ENCODE measurements at regions not wholly inside any gene's neighbourhood (a gene's known extent, or its start where the extent isn't known, plus 50 kb on each side); places are given as distances from the start of the nearest gene placed in this dataset.
"Not testable (repeated sequence)": the region's sequence is repeated elsewhere in the genome, so short reads cannot be mapped to it uniquely, and the experiment has no call there.

DNA sequence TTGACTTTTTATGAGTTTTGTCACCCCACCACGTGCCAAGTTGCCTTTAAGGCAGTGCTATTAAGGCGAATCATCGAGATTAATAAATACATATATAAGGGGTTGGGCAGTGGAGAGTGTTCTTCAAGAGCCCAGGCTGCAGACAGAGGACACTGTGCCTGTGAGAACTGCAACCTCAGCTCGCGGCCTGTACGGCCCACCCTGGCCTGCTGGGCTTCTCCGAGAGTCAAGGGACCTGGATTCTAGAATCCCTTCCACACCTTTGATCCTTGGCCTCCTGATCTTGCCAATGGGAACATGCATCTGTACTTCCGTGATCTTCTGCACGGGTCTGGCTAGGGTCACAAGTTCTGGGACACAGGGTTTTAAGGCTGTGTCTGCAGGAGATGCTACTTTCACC is 54.5 kb downstream of the IRX5 start:
- DNase-seq (ENCODE audit: low read depth), result no peak

DNA sequence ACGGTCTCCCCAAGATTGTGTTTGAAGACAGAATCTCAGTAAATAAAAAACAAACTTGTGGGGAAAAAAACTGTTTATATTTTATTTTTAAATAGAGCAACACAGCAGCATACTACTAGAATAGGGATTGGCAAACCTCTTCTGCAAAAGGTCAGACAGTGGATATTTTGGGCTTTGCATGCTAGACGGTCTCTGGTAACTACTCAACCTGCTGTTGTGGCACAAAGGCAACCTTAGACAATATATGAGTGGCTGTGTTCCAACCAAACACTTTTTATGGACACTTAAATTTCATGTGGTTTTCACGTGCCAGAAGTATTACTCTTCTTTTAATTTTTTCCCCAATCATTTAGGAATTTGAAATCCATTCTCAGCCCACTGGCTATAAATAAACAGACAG is 55.0 kb downstream of the IRX5 start:
- DNase-seq (ENCODE audit: low read depth), result no peak

DNA sequence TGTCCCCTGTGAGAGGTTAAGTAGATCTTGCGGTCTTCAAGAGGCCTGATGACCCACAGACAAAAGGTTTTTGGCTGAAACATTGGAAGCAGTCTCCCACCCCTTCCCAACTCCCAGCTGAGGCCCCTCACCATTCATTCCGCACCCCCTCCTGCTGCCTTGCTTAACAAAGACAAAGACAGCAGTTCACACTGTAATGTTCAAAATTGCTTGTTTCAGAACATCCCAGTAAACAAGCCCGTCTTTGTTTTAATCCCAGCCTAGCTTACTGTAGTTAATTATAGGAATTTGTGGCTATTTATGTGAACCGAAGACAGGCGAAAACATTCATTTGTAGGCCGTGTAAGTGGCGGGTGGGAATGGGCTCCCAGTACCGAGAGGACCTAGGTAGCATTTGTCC is 55.7 kb downstream of the IRX5 start:
- DNase-seq (ENCODE audit: low read depth), result no peak

DNA sequence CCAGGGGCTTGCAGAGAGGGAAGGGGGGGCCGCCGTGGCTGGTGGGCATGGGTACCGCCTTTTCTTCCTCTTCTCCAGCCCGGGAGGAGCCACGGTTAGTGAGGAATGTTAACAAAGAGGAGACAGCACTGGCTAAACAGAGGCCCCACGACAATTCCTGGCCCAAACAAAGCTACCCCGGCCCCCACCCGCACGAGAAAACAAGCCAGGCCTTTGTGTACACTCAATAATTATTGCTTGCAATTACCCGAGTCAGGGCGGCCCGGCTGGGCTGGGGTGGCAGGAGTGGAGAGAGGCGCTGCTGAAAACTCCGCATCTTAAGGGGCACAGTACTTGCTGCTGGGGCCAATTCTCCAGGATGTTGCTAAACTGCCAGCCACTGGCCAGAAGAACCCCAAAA is 56.4 kb downstream of the IRX5 start:
- DNase-seq (ENCODE audit: low read depth), result no peak

DNA sequence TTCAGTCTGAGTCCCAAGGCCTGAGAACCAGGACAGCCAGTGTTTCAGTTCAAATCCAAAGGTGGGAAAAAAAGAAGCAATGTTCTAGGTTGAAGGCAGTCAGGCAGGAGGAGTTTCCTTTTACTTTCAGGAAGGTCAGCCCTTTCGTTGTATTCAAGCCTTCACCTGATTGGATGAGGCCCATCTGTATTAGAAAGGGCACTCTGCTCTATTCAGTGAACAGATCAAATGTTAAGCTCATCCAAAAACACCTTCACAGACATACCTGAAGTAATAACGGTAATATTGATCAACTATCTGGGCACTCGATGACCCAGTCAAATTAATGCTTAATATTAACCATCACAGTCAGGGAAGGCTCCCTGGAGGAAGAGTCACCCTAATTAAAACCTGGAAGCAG is 60.9 kb downstream of the IRX5 start:
- DNase-seq (ENCODE audit: low read depth), result no peak

DNA sequence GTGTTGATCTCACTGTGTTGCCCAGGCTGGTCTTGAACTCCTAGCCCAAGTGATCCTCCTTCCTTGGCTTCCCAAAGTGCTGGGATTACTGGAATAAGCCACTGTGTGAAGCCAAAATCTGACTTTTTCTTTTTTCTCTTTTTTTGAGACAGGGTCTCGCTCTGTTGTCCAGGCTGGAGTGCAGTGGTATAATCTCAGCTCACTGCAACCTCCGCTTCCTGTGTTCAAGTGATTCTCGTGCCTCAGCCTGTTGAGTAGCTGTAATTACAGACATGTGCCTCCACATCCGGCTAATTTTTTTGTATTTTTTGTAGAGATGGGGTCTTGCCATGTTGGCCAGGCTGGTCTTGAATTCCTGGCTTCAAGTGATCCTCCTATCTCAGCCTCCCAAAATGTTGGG is 61.3 kb downstream of the IRX5 start:
- DNase-seq (ENCODE audit: low read depth), result not testable (repeated sequence)

DNA sequence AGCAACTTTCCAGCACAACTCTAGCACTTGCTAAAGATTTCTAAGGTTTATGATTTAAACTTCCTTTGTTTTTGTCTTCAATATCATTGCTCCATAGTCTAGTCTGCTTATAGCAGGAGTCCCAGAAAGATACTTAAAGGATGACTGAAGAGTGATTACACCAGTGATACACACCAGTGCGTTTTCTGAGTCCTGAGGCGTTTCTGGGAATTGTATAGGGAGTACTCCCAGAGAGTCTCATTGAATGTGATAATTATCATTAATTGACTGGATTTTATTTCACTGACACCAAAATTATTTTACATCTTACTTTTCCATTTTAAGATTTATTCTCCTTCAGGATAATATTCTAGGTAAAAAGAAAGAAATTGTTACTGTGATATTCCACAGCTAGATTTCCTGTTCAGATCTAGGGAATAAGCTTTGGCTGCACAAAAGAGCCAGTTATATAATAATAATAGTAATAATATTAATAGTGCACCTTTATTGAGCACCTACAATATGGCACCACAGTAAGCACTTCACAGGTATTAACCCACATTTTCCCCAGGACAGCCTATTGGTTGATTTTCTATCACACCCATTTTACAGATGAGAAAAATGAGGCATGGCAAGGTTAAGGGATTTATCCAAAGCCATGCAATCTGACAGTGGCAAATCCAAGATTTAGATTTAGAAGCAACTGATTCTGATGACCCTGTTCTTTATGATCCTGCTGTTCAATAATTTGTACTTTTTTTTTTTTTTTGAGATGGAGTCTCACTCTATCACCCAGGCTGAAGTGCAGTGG is 62.6 kb downstream of the IRX5 start:
- DNase-seq (ENCODE audit: low read depth), result no peak

DNA sequence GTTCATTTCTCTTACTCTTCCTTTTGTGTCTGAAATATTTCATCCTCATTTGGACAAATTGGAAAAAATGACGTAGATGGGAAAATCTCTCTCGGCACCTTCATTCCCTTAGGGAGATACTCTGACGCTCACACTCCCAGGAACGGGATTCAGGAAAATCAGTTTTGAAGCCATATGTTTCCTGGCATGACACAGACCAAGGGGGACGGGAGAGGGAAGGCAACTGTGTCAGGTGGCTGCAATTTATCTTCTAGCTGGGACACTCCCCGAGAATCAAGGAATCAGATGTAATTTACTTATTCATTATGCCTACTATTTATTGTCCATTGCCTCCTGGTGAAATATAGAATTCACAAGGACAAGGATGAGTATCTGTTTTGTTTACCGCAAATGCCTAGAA is 65.5 kb downstream of the IRX5 start:
- no peak for DNase-seq (ENCODE audit: low read depth)

DNA sequence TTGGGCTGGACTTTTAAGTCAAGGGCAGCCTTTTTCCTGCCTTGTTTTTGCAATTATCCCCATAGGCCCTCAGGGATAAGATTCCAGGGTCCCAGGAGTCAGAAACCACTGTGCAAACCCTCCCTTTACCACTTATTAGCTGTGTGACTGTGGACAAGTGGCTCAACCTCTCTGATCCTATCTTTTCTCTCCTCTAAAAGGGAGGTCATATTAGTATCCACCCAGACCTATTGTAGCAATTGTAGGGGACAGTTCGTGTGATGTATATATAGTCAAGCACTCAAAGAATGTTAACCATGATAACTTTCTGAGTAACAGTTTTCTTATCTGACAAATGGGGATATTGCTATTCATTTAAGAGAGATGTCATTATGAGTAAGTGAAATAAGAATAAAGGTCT is 68.2 kb downstream of the IRX5 start:
- DNase-seq (ENCODE audit: low read depth), result no peak

DNA sequence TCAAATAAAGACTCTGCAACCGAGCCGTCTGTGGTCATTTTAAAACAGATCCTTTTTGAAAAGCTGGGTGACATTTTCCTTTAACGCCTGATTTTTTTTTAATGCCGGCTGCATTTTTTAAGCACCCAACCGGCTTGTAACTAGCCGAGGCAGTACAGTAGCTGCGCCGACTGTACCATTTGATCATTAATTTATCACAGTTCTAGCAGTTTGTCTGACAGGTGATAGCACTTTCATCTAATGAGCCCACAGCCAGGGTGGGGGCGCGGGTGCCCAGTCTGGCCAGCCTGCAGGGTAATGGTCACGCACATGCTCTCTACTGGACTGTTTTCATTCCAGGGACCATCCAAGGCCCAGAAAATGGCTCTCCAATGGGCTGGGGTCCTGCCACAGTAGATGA is 68.8 kb downstream of the IRX5 start:
- no peak for DNase-seq (ENCODE audit: low read depth)

DNA sequence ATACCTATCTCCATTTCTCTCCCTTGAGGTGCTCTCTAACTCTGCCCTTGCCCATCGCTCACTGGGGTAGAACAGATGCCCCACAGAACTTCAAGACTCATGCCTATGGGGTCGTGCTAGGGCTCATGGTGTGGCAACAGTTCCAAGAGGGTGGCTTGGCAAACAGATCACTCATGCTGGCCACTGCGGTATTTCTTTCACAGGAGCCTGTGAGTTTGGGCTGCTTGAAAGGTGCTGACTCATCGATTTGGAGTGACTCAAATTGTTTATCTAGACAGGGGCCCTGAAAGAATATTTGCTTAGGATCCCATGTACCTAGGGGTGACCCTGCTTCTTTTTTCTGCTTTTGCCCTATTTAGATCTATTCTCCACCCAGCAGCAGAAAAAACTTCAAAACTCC is 69.9 kb downstream of the IRX5 start:
- peak; percentile 31 for DNase-seq (ENCODE audit: low read depth)

DNA sequence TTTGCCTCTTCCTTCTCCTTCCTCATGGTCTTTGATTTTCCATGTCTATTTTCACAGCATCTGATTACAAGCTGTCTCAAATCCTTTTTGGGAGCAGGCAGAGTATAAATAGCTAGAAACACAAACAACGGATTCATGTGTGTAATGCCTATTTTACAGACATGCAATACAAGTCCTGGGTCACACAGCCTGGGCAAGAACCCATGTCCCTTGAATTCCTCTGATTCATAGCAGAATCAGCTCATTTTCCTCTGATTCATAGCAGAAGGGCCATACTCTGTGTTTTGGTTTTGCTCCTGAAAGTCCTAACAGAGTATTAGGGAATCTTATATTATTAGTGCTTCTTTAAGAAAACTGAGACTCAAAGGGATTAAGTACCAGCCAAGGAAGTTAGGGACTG is 71.3 kb downstream of the IRX5 start:
- DNase-seq (ENCODE audit: low read depth), result no peak

DNA sequence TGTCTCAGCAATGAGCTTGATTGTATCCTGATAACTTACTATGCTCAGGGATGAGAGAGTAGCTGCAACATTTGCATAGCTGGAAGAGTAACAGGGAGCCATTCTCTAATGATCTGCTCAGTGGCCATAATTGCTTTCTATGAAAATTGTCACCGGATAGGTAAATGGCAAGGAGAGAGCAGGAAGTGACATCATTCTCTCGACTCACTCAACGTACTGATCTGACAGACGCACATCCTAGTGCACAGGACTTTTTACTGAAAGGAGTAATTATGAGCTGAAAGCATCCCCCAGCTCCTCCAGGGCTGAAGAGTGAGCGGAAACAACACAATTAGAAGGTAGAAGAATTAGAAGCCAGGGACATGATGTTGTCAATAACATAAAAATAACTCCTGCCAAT is 71.8 kb downstream of the IRX5 start:
- no peak for DNase-seq (ENCODE audit: low read depth)

DNA sequence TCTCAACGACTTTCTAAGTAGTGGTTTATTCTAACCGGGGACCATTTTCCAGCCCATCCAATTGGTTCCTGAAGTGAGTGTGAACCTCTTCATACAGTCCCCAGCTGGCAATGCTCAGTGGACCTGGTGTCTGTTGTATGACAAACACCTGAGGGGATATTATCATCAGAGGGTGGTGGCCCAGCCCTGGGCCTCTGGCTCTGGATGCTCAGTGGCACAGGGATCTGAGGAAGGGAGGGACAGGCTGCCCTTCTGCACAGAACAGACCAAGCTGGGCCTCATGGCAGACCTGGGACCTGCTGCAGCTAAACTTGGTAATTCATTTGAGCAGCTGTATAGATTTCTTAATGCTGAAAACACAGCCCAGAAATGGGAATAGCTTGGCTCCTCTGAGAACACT is 72.6 kb downstream of the IRX5 start:
- DNase-seq (ENCODE audit: low read depth), result no peak

DNA sequence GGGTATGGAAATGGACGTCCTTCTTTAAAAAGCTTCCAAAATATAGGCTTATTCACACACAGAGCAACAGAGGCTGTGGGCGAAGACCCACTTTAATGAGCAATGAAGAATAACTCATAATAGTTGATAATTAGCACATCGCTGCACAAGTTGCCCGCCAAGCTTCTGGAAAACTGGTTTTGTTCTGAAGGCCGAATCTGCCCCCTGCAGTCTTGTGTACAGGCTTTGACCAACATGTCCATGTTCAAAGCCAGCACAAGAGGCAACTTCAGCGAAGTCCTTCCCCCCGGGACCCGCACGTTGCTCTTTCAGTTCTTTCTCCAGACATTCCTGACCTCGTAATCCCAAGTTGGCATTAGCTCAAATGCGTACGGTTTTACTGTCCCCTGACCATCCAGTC is 73.3 kb downstream of the IRX5 start:
- no peak for DNase-seq (ENCODE audit: low read depth)

DNA sequence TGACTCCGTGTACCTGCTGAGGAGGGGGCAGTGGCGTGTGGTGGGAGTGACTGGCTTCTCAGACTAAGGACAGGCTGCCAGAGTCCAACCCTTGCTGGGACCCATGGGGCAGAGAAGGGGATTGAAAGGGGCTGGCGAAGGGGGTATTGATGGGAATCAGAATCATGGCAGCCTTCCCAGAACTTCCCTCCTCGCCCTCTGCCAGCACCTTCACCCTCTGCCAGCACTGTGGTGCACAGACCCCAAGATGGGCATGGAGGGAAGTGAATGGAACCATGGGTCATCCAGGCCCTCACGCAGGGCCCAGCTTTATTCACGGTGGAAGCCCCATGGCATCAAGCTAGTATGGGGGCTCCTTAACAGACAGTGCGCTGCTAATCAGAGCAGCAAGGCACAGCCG is 76.8 kb downstream of the IRX5 start:
- no peak for DNase-seq (ENCODE audit: low read depth)

DNA sequence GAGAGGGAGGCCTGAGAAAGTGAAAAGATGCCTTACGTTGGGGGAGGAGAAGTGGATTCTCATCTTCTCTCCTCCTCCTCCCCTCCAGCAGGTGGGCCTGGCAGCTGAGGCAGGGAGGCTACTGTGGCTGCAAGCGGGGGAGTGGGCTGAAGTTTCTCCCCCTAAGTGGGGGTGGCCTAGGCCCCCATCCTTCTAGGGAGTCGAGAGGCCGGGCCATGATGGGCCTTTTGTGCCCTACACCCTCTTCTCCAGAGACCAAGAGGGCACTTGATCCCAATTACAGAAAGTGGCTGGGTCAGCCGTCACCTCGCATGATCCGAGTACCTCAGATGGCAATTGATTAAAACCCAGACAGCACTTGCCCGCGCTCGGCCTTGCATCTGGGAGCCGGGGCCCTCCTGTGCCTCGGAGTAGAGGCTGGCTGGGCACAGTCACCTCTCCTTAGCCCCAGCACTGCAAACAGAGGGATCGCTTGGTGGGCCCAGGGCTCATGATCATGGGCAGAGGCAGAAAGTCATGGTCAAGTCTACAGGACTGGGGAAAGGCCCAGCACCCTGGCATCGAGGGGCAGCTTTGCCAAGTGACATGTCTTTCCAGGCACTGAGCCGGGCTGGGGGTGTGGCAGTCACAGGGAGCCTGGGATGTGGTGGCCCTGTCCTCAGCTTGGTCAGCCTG is 78.3 kb downstream of the IRX5 start:
- no peak for DNase-seq (ENCODE audit: low read depth)

DNA sequence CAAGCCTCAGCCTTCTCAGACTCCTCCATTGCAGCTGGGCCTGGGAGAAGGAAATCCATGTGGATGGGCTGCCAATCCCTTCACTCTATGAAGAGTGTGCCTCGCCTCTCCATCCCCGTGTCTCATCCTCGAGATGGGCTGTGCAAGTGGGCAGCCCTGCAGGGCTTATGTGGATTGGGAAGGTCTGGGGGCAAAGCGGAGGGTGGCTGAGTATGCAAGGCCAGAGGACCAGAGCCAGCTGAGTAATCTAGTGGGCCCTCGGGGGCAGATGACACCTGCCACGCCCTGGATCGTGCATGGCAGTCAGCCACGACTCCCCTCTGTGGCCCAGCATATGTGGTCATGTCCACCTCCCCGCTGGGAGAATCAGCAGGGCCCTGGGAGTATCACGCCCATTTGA is 78.9 kb downstream of the IRX5 start:
- DNase-seq (ENCODE audit: low read depth), result no peak

DNA sequence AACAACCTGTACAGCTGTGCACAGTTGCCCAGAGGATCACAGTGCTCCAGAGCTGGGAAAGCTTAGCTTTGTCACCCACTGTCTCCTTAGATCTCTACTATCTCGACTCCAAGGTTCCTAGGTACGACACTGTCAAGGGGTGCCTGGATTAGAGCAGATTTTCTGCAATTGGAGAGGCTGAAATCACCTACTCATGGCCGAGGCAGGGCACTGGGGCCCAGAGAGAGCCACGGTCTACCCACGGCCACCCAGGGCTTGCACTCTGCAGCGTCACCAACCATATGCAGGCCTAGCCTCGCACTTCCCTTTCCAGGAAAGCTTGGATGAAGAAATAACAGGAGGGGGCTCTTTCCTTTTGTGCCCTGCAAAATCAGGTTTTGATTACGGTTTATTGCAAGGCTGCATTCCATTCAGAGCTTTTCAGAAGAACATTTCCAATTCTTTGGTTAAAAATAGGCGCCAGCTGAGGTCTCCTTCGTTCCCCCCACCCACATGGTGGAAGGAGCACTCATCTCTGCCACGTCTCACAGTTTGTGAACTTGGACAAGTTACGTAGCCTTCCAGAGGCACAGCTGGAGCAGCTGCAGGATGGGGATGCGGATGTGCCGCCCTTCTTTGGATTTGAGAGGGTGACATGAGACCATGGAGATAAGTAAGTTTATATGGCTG is 80.0 kb downstream of the IRX5 start:
- no peak for DNase-seq (ENCODE audit: low read depth)

DNA sequence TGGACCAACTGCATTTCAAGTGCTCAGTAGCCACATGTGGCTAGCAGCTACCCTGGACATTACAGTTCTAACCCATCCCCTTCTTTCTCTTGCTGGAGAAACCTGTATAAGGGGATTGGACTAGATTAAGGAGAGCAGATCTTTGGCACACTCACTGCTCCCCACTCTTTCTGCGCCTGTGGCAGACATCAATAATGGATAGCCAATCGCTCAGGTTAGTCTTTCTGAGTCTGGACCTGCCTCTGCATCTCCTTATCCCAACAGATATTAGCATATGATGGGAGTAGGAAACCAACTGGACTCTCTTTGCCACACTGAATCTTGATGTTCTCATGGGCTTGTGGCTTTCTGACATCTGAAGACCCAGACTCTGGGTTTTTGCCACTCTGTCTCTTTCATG is 81.7 kb downstream of the IRX5 start:
- no peak for DNase-seq (ENCODE audit: low read depth)

DNA sequence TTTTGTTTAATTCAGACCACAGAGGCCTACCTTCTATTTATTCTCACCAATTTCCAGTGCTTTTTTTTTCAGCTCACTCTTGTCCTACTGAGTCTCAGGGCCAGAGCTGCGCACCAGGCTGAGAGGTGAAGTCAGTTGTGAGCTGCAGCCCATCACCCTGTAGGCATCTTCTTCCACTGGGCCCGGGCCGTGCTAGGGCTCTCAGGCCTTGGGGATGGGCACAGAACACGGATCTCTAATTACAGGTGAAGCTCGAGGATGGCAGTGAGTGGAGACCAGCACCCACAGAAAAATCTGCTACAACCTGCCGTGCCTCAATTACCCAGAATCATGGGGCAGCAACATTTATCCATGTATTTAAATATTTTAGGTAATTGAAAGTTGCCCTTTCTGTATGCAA is 82.1 kb downstream of the IRX5 start:
- DNase-seq (ENCODE audit: low read depth), result no peak

DNA sequence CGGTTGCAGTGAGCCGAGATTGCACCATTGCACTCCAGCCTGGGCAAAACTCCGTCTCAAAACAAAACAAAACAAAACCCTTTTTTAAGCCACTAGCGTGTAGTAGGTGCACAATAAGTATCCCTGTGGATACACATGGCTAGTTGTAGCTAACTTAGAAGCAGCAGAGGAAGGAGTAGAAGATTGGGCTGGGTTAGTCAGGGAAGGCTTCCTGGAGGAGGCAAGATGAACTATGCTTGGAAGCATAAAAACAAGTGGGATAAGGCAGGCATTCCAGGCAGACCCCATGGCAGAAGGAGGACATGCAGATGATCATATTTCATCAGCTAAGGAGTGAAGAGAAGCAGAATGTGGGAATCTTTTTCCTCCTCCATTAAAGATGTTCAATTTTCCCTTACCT is 83.4 kb downstream of the IRX5 start:
- DNase-seq (ENCODE audit: low read depth), result no peak

DNA sequence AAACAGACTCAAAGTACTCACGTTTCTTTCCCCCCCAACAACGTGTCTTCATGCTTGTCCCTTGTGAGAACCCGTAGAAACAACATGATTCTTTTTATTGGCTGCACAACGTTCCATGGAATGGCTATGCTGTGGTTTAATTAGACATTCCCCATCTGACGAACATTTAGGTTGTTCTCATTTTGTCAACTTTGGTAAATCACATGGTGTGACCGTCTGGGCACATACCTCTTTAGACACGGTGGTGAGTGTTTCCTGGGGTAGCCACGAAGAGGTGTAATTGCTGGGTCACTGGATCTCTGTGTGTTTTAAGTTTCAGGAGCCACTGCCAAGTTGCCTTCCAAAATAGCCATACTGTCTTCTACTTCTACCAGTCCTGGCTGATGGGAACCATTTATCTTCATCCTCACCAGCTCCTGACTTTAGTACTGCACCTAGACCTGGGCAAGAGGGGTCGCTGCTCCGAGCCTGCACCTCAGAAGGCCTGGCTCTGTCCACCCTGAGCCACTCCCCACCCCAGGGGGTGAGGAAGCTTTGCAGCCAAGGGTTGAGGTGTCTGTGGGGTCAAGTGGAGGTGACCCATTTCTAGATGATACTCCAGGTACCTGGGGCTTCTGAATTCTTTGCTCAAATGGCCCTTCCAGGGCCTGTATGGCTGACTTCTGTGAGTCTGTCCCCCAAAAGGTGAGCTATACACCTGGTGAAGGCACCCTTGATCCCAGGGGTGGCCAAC is 84.7 kb downstream of the IRX5 start:
- DNase-seq (ENCODE audit: low read depth), result no peak
